Heart left ventricle (tissue), 16 donors: ENCODE measurements at regions not wholly inside any gene's neighbourhood (a gene's known extent, or its start where the extent isn't known, plus 50 kb on each side); places are given as distances from the start of the nearest gene placed in this dataset.

Experiments used
- ATAC-seq, 4 donors: fragments of 200-7000 bp; cut with Tn5 transposase; one replicate each; pipeline ENCODE4 v1.9.1; 2020 to 2022; ENCODE audit warnings: moderate library complexity in 4 of 4, mild to moderate bottlenecking in 3 of 4, moderate number of reproducible peaks in 1 of 4
- DNase-seq, 5 donors: peaks; one replicate each; pipeline ENCODE4 v3.0.0-alpha.2; 2020
- H3K27ac ChIP-seq, 12 donors: fragments of 200-600 bp; sonication (generic) in 4 of 12; one replicate each; pipeline versions ENCODE4 v1.5.0 to v1.8.0; 2016 to 2022; ENCODE audit warnings: mild to moderate bottlenecking in 2 of 12
- H3K27me3 ChIP-seq, 9 donors: fragments of 200-600 bp; sonication (generic) in 2 of 9; one replicate each; pipeline versions ENCODE4 v1.5.1 to v1.8.0; 2016 to 2022; ENCODE audit warnings: mild to moderate bottlenecking in 3 of 9
- H3K36me3 ChIP-seq, 9 donors: fragments of 200-600 bp; sonication (generic) in 2 of 9; one replicate each; pipeline versions ENCODE4 v1.5.0 to v1.8.0; 2018 to 2022; ENCODE audit warnings: mild to moderate bottlenecking in 2 of 9
- H3K4me1 ChIP-seq, 12 donors: fragments of 200-600 bp; sonication (generic) in 4 of 12; one replicate each; pipeline versions ENCODE4 v1.5.0 to v1.8.0; 2016 to 2022; ENCODE audit warnings: mild to moderate bottlenecking in 3 of 12
- H3K4me3 ChIP-seq, 12 donors: fragments of 200-600 bp; sonication (generic) in 4 of 12; one replicate each; pipeline versions ENCODE4 v1.5.0 to v1.8.0; 2017 to 2022; ENCODE audit warnings: mild to moderate bottlenecking in 9 of 12, moderate library complexity in 4 of 12
- H3K9me3 ChIP-seq, 12 donors: fragments of 200-600 bp; sonication (generic) in 4 of 12; one replicate each; pipeline versions ENCODE4 v1.5.0 to v1.8.0; 2016 to 2022; ENCODE audit warnings: mild to moderate bottlenecking in 1 of 12
- CTCF ChIP-seq, 12 donors: fragments of 200-600 bp; sonication (generic) in 4 of 12; IDR thresholded peaks; one replicate each; pipeline versions ENCODE4 v1.5.0 to v1.8.0; 2018 to 2022; ENCODE audit warnings: antibody characterized with exemption in 12 of 12, mild to moderate bottlenecking in 5 of 12
- POLR2A ChIP-seq, 2 donors: fragments of 450-650 bp; IDR thresholded peaks; one replicate each; pipeline ENCODE4 v1.6.1; 2017; ENCODE audit warnings: antibody characterized with exemption in 2 of 2, mild to moderate bottlenecking in 2 of 2, moderate library complexity in 2 of 2
- WGBS, 4 donors: extraction: QIAGEN DNeasy Blood & Tissue Kit in 2 of 4; methylation state at CpG; one replicate each; pipeline versions ENCODE4 v1.1.5 to v1.1.7; 2013 to 2018; 5-methylcytosine and 5-hydroxymethylcytosine counted together
- intact Hi-C, 10 donors: fragments of 100-400 bp; cut with DNase I; formaldehyde crosslinking; loops; one replicate each; pipeline versions ENCODE4 v1.11.1 to v1.14.2; 2022
- donor health status: ischemic (EF 13 %, LVEDD 7.1; RV severe dilation, severe dysfunction).
- donor health status: healthy with polysubstance abuse.
- donor health status: DM: no; HTN: yes; CAD: no.
- donor health status: DM: no; HTN: no; CAD: no.
- donor health status: ischemic (EF 25% LVEDD 6.9; RV normal size, moderate dysfunction).
- donor health status: ischemic (EF 25% LVEDD 5.7; RV mildly dilated, moderate dysfunction).
- donor health status: healthy.
- donor health status: DM: yes; HTN: yes; CAD: no.
- donor health status: ischemic (EF 35%, LVEDD 5.7; RV mildly dilated, moderate dysfunction).
- donor health status: nonischemic (EF 11% LVEDD 7.7; RV severe dilation, severe dysfunction).
- donor health status: DM: yes; HTN: yes; CAD: no.
- donor health status: PGD.
- donor health status: ischemic (EF 29% LVEDD 5.4; RV normal size, mild dysfunction).
- donor health status: nonischemic (EF 23%, LVEDD 6.1; RV moderate dilation, normal function).

DNA sequence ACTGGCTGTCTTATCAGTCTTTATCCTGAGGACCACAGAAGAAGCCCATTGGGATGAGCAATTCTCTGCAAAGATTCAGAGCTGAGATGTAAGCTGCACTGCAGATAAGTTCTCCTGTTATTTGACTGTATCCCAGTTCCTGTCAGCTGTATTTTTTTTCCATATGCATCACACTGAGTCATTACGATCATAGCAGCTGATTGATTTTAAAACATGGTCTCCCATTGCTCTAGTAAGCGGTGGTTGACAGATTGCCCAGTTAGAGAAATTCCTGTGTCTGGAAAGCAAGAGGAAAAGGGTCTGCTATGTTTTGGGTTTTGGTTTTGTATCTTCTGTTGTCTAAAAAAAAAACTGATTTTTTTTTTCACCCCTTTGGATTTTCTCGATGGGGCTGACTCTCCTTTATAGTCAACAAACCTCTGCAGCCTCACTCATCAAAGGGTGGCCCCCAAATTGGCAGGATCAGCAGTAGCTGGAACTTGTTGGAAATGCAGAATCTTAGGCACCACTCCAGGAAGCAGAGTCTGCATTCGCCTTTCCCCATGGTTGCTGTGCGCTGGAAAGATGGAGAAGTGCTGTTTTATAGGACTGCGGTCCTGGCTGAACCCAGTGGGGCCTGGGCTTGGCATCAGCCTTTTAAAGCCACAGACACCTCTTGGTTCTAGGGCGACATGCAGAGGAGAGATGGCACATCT is 220.1 kb upstream of the MPHOSPH6 start:
- no peak overlapping the region for H3K4me3 ChIP-seq
- no peaks in the 10 kb centered on the region for H3K4me1 ChIP-seq
- intact Hi-C loops, result loop anchor here in 1 of 10 donors (5.0 kb wide), 1 partner anchor 152 kb away; no protein-coding TSS in a partner anchor
- DNase-seq (no peak), ATAC-seq (no peak)
- no peak overlapping the region for H3K27ac ChIP-seq
- TF ChIP-seq CTCF (IDR thresholded peaks at IDR 0.05), result no peak
- no peak for TF ChIP-seq POLR2A (IDR thresholded peaks at IDR 0.05)
- H3K27me3 ChIP-seq, result peaks cover 0 to 1% (median 0%) of the 10 kb centered on the region in 9 donors
- no peaks in the 10 kb centered on the region for H3K9me3 ChIP-seq
- WGBS, 4 donors, result 74 to 81% (median 77%) methylated on average over 7 of the region's 7 CpGs
- no peaks in the 10 kb centered on the region for H3K36me3 ChIP-seq

- 53 to 82% (median 71%) methylated on average over 1 of the region's 1 CpG for WGBS, 4 donors
- Histone ChIP-seq H3K27ac (no peak overlapping the region), H3K27me3 (no peaks in the 10 kb centered on the region), H3K4me3 (no peak overlapping the region), H3K36me3 (no peaks in the 10 kb centered on the region), H3K9me3 (no peaks in the 10 kb centered on the region), H3K4me1 (no peaks in the 10 kb centered on the region)
- intact Hi-C loops, result no loop called here
- DNase-seq (no peak), ATAC-seq (no peak)
- TF ChIP-seq POLR2A (IDR thresholded peaks at IDR 0.05) (no peak), CTCF (IDR thresholded peaks at IDR 0.05) (no peak)
Measured at GRCh38 chr16:82386761-82387160, 216.7 kb upstream of the MPHOSPH6 start.

DNA sequence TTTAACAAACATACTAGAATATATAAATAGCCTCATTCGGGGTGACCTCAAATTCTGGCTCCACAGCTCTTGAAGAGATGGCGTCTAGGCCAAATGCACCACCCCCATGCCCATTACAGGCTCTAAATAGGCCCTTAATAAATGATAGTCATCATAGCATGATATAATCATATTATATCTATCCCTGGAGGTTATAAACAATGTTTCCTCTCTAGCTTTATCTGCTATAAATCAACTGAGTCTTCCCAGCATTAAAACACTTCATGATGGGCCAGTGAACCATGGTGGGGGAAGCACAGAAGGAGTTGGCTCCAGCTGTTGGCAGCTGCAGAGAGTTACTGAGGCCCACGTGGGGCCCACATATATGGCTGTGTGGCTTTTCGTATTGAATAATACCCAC is 214.9 kb upstream of the MPHOSPH6 start:
- H3K27ac ChIP-seq, result no peak overlapping the region
- H3K4me1 ChIP-seq, result no peaks in the 10 kb centered on the region
- no peaks in the 10 kb centered on the region for H3K27me3 ChIP-seq
- TF ChIP-seq POLR2A (IDR thresholded peaks at IDR 0.05), result no peak
- TF ChIP-seq CTCF (IDR thresholded peaks at IDR 0.05), result no peak
- H3K4me3 ChIP-seq, result no peak overlapping the region
- peaks cover 0 to 7% (median 2%) of the 10 kb centered on the region in 12 donors for H3K9me3 ChIP-seq
- DNase-seq, result no peak
- intact Hi-C loops, result no loop called here
- no peaks in the 10 kb centered on the region for H3K36me3 ChIP-seq
- no peak for ATAC-seq
- WGBS, 4 donors, result 64 to 86% (median 73%) methylated on average over 4 of the region's 4 CpGs

- Histone ChIP-seq H3K36me3 (no peaks in the 10 kb centered on the region), H3K9me3 (peaks cover 0 to 7% (median 2%) of the 10 kb centered on the region in 12 donors), H3K27ac (no peak overlapping the region), H3K4me3 (no peak overlapping the region), H3K27me3 (no peaks in the 10 kb centered on the region), H3K4me1 (no peaks in the 10 kb centered on the region)
- ATAC-seq, result no peak
- TF ChIP-seq CTCF (IDR thresholded peaks at IDR 0.05), result no peak
- no peak for DNase-seq
- intact Hi-C loops, result no loop called here
- WGBS, 4 donors, result 49 to 64% (median 56%) methylated on average over 4 of the region's 4 CpGs
Measured at GRCh38 chr16:82384017-82384416, 214.0 kb upstream of the MPHOSPH6 start.
